Right renal pelvis (tissue), 4 donors: ENCODE measurements at regions not wholly inside any gene's neighbourhood (a gene's known extent, or its start where the extent isn't known, plus 50 kb on each side); places are given as distances from the start of the nearest gene placed in this dataset.

Source experiments
- DNase-seq, 4 donors: peaks; one replicate each; pipeline ENCODE4 v3.0.0-alpha.2; 2013; ENCODE audit warnings: low read depth in 4 of 4, low spot score in 3 of 4, missing footprints in 1 of 4

- DNase-seq: no peak
These were observed 133.6 kb upstream of the SESN3 start for GRCh38 chr11:95364324-95365295.

DNA sequence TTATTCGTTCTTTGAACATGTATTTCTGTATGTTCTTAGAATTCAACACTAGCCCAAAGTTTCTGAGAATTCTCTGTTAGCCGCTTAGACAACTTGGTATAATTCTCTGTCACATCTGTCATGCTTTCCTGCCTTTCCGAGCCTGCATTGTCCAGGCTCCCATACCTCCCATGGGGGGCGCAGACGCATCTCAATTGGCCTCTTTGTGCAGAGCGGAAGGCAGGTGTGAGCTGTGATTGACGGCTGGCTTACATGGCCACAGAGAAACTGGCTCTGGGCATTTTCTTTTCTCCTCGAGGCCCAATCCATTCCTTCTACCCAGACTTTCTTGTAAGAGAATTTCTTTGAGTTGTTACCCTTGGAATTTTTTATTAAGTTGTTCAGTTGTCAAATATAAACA is 132.7 kb upstream of the SESN3 start:
- no peak for DNase-seq

GRCh38 chr11:95363164-95363563 is 132.2 kb upstream of the SESN3 start:
- DNase-seq: no peak

- no peak for DNase-seq
These were observed 130.2 kb upstream of the SESN3 start for GRCh38 chr11:95361180-95361579.

GRCh38 chr11:95360377-95361075 is 129.5 kb upstream of the SESN3 start:
- DNase-seq: no peak

GRCh38 chr11:95359756-95360155 is 128.8 kb upstream of the SESN3 start:
- no peak for DNase-seq

GRCh38 chr11:95359341-95359663 is 128.3 kb upstream of the SESN3 start:
- DNase-seq: no peak

- no peak for DNase-seq
These were observed 127.7 kb upstream of the SESN3 start for GRCh38 chr11:95358511-95359340.

- no peak for DNase-seq
These were observed 123.3 kb upstream of the SESN3 start for GRCh38 chr11:95354304-95354703.

- DNase-seq: no peak
These were observed 122.7 kb upstream of the SESN3 start for GRCh38 chr11:95353706-95354105.

GRCh38 chr11:95352733-95353346 is 121.8 kb upstream of the SESN3 start:
- DNase-seq: no peak

DNA sequence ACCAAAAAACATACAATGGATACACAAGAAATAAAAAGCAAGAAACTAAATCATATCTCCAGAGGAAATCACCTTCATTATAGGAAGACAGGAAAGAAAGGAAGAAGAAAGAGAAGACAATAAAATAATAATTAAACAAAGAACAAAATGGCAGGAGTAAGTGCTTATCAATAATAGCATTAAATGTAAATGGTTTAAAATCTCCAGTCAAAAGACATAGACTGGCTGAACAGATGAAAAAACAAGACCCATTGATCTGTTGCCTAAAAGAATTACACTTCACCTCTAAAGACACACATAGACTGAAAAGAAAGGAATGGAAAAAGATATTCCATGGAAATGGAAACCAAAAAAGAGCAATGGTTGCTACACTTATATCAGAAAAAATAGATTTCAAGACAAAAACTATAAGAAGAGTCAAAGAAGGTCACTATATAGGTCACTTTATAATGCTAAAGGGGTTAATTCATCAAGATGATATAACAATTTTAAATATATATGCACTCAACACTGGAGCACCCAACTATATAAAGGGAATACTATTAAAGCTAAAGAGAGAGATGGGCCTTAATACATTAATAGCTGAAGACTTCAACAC is 118.4 kb upstream of the SESN3 start:
- DNase-seq: no peak

DNA sequence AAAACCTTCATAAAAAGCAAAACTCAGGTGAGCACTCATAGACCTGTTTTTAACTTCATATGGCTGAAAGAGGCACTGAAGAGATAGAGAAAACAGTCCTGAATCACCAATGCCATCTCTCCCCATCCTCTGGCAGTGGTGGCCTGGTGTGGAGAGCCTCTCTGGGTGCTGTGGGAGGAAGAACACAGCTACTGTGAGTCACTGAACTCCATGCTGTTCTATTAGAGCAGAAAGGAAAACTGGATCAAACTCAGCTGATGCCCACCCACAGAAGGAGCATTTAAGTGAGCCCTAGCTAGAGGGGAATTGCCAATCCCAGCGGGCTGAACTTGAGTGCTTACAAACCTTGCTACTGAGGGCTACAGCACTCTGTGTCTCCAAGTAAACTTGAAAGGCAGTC is 115.3 kb upstream of the SESN3 start:
- no peak for DNase-seq

DNA sequence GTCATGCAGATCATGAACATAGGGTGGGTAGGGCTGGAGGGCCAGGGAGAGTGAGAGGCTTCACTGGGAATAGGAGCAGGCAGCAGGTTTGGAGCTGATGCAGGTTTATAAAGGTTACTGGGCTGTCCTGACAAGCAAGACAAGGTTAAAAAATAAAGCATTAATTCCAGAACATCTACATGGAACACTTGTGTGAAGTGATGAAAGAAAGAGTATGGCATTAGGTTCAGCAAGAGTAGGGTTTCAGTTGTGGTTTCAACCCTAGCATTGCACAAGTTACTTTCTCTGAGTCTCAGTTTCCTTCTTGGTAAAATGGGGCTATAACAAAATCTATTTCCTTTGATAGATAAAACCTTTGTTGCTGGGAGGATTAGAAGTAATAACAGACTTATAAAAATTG is 114.6 kb upstream of the SESN3 start:
- no peak for DNase-seq

DNA sequence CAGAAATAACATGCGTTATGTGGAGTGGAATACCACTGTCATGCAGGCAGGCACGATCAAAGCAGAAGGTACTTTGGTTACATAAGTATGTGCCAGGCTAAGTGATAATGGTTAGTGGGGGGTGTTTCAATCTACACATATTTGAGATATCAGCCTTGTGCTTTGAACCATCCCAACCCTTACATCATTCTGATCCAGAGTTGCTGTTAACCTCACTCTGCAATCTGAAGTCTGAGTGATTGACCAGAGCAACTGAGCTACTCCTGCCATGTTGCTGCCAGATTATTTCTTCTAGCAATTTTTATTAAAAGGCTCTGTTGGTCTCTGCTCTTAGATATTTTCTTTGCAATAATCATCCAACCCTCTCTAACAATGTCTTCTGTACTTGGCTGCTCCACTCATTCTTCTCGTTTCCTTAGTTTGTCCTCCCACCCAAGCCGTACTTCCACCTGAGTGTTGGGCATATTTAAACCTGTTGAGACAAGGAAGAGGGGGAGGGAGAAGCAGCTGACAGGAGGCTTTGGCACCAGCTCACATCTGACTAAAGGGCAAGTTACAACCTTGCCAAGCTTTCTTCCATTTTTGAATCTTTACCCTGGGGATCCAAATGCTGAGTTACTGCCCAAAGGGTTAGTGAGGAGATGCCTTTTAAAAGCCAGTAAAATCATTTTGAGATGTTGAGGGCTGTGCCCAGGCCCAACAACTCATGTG is 114.1 kb upstream of the SESN3 start:
- no peak for DNase-seq

- DNase-seq: no peak
These were observed 110.2 kb upstream of the SESN3 start for GRCh38 chr11:95341221-95341620.

DNA sequence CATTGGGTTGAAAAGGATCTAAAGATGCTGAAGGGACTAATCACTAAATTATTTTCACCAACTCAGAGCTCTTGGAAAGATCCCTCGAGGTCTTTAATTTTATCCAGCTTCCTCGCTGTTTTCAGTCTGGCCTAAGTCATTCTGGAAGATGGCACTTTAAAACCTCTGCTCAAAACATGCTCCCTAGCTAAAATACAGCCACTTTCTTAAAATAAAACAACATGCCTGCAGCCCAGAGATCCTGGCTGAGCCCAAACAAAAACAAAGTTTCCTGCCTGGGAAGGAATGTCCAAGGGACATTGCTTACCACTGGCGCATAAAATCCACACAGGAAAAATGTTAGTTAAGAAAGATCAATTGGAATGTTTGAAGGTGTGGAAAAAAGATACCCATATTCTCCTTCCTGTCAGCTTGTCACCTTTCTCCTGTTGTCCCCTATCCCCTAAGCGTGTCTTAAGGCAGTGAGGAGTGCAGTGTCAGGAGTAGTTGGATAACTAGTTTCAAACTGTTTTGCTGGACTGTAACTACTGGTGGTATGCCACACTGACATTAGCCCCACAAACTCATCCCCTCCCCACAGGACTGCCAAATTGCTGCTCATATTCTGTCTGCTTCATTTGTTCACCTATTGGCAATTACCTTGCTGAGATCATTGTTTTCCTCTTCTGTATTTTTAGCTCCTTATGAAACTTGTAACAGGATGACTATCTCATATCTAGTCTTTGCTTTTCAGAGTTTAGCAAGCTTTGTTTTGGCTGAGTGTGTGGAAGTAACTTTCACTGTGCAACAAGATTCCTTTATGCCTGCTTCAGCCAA is 108.3 kb upstream of the SESN3 start:
- no peak for DNase-seq

- DNase-seq: peak in 3 of 4 donors; percentile 72 to 82 (median 74)
These were observed 107.5 kb upstream of the SESN3 start for GRCh38 chr11:95338430-95338991.
